HCT116 (cell line): ENCODE measurements at regions not wholly inside any gene's neighbourhood (a gene's known extent, or its start where the extent isn't known, plus 50 kb on each side); places are given as distances from the start of the nearest gene placed in this dataset.

Experiments
- CTCF ChIP-seq, 3 experiments: fragments of 200-600 bp in 1 of 3; sonication (generic) in 1 of 3; IDR thresholded peaks in 2 of 3; conservative IDR thresholded peaks in 1 of 3; 2 replicates each; pipeline ENCODE4 v1.5.1; 2012 to 2017; ENCODE audit warnings: low read depth in 2 of 3, low read length in 2 of 3, antibody characterized with exemption in 1 of 3, borderline replicate concordance in 1 of 3, control low read depth in 1 of 3, mild to moderate bottlenecking in 1 of 3, mixed read lengths in 1 of 3, mixed run types in 1 of 3, moderate library complexity in 1 of 3; ENCODE audit not compliant: insufficient read depth in 1 of 3
- FOSL1 ChIP-seq: IDR thresholded peaks from 2 replicates; pipeline ENCODE4 v1.6.1; 2012; ENCODE audit warnings: low read depth
- POLR2A ChIP-seq: IDR thresholded peaks from 2 replicates; pipeline ENCODE4 v1.7.0; 2011; ENCODE audit warnings: borderline replicate concordance; ENCODE audit not compliant: insufficient read depth, insufficient read length; ENCODE audit errors: extremely low read depth
- POLR2AphosphoS5 ChIP-seq: IDR thresholded peaks from 2 replicates; pipeline ENCODE4 v1.6.1; 2011; ENCODE audit warnings: mild to moderate bottlenecking, low read depth, low read length, moderate library complexity
- RAD21 ChIP-seq: IDR thresholded peaks from 2 replicates; pipeline ENCODE4 v1.6.1; 2012; ENCODE audit warnings: low read depth, mild to moderate bottlenecking
- SIN3A ChIP-seq: IDR thresholded peaks from 2 replicates; pipeline ENCODE4 v1.6.1; 2012; ENCODE audit warnings: low read depth
- SRF ChIP-seq: IDR thresholded peaks from 2 replicates; pipeline ENCODE4 v1.6.1; 2012; ENCODE audit warnings: low read depth
- ZFX ChIP-seq: fragments of 450-650 bp; IDR thresholded peaks from 2 replicates; pipeline ENCODE4 v1.6.1; 2017
- TF ChIP-seq, protein P1 (sequence below): IDR thresholded peaks from 2 replicates; pipeline ENCODE4 v1.6.1; 2012
- TF ChIP-seq, protein P2 (sequence below): IDR thresholded peaks from 2 replicates; pipeline ENCODE4 v1.6.1; 2012; ENCODE audit warnings: low read depth

DNA sequence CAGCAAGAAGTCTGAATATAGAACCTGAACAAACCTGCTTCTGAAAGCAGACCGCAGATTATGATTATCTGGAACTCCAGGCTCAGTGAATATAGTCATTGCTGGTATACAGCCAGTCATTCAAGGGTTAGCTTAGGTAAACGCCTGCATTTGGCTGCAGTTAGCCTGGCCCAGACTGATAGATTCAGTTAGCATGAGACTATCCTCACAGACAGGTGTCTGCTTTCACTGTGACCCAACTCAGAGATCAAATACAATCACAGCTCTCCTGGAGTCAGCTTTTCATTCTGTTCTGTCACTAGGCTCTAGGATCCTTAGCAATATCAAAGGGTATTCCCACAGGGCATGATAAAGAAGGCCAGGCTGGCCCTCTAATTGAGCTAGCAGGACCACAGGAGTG, 138.6 kb upstream of the PLCXD3 start:
- TF ChIP-seq CTCF (IDR thresholded peaks at IDR 0.05 in 2 of 3, conservative IDR thresholded peaks at IDR 0.05 in 1 of 3; ENCODE audit: borderline replicate concordance in 1 of 3, insufficient read depth in 1 of 3, low read depth in 2 of 3, low read length in 2 of 3) = no peak
- no peak for TF ChIP-seq SIN3A
- TF ChIP-seq, protein P1, sequence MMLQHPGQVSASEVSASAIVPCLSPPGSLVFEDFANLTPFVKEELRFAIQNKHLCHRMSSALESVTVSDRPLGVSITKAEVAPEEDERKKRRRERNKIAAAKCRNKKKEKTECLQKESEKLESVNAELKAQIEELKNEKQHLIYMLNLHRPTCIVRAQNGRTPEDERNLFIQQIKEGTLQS = no peak
- no peak for TF ChIP-seq SRF
- no peak for TF ChIP-seq FOSL1
- TF ChIP-seq, protein P2, sequence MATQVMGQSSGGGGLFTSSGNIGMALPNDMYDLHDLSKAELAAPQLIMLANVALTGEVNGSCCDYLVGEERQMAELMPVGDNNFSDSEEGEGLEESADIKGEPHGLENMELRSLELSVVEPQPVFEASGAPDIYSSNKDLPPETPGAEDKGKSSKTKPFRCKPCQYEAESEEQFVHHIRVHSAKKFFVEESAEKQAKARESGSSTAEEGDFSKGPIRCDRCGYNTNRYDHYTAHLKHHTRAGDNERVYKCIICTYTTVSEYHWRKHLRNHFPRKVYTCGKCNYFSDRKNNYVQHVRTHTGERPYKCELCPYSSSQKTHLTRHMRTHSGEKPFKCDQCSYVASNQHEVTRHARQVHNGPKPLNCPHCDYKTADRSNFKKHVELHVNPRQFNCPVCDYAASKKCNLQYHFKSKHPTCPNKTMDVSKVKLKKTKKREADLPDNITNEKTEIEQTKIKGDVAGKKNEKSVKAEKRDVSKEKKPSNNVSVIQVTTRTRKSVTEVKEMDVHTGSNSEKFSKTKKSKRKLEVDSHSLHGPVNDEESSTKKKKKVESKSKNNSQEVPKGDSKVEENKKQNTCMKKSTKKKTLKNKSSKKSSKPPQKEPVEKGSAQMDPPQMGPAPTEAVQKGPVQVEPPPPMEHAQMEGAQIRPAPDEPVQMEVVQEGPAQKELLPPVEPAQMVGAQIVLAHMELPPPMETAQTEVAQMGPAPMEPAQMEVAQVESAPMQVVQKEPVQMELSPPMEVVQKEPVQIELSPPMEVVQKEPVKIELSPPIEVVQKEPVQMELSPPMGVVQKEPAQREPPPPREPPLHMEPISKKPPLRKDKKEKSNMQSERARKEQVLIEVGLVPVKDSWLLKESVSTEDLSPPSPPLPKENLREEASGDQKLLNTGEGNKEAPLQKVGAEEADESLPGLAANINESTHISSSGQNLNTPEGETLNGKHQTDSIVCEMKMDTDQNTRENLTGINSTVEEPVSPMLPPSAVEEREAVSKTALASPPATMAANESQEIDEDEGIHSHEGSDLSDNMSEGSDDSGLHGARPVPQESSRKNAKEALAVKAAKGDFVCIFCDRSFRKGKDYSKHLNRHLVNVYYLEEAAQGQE = no peak
- no peak for TF ChIP-seq POLR2A
- TF ChIP-seq POLR2AphosphoS5 = no peak
- TF ChIP-seq RAD21 = no peak
- TF ChIP-seq ZFX = no peak
